ENCODE measurements at regions not wholly inside any gene's neighbourhood (a gene's known extent, or its start where the extent isn't known, plus 50 kb on each side); places are given as distances from the start of the nearest gene placed in this dataset.

GRCh38 chr4:58074382-58074781, 964.2 kb upstream of the IGFBP7 start:
- TF ChIP-seq EP300 (IDR thresholded peaks at IDR 0.05) (no peak), POLR2A (IDR thresholded peaks at IDR 0.05) (no peak)
- TF ChIP-seq, protein P1, sequence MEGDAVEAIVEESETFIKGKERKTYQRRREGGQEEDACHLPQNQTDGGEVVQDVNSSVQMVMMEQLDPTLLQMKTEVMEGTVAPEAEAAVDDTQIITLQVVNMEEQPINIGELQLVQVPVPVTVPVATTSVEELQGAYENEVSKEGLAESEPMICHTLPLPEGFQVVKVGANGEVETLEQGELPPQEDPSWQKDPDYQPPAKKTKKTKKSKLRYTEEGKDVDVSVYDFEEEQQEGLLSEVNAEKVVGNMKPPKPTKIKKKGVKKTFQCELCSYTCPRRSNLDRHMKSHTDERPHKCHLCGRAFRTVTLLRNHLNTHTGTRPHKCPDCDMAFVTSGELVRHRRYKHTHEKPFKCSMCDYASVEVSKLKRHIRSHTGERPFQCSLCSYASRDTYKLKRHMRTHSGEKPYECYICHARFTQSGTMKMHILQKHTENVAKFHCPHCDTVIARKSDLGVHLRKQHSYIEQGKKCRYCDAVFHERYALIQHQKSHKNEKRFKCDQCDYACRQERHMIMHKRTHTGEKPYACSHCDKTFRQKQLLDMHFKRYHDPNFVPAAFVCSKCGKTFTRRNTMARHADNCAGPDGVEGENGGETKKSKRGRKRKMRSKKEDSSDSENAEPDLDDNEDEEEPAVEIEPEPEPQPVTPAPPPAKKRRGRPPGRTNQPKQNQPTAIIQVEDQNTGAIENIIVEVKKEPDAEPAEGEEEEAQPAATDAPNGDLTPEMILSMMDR (IDR thresholded peaks at IDR 0.05): no peak
- no peaks in the 10 kb centered on the region for H3K36me3 ChIP-seq
- WGBS, 2 donors: 92 to 100% methylated on average over 1 of the region's 1 CpG
- no peaks in the 10 kb centered on the region for H3K4me1 ChIP-seq
- no peaks in the 10 kb centered on the region for H3K27me3 ChIP-seq
- no peaks in the 10 kb centered on the region for H3K9me3 ChIP-seq
- no peak overlapping the region for H3K4me3 ChIP-seq
- no peak for DNase-seq (ENCODE audit: low spot score in 2 of 2)
- H3K27ac ChIP-seq: no peak overlapping the region

DNA sequence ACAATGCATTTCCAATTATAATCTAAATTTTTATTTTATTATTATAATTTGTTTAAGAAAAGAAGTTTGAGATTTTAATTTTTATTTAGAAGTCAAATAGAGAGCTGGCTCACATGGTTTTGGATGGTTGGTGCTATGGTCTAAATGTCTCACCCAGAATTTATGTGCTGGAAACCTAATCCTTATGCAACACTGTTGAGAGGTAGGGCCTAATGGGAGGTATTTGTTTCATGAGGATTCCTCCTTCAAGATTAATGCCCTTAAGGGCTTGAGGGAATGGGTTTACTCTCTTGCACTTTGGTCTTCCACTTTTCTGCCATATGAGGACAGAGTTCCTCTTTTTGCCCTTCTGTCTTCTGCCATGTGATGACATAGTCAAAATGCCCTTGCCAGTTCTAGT, 960.5 kb upstream of the IGFBP7 start:
- TF ChIP-seq, protein P1 (IDR thresholded peaks at IDR 0.05): no peak
- TF ChIP-seq EP300 (IDR thresholded peaks at IDR 0.05): no peak
- Histone ChIP-seq H3K9me3 (no peaks in the 10 kb centered on the region), H3K4me3 (no peak overlapping the region), H3K36me3 (no peaks in the 10 kb centered on the region), H3K4me1 (no peaks in the 10 kb centered on the region), H3K27ac (no peak overlapping the region), H3K27me3 (no peaks in the 10 kb centered on the region)
- DNase-seq (ENCODE audit: low spot score in 2 of 2): no peak

DNA sequence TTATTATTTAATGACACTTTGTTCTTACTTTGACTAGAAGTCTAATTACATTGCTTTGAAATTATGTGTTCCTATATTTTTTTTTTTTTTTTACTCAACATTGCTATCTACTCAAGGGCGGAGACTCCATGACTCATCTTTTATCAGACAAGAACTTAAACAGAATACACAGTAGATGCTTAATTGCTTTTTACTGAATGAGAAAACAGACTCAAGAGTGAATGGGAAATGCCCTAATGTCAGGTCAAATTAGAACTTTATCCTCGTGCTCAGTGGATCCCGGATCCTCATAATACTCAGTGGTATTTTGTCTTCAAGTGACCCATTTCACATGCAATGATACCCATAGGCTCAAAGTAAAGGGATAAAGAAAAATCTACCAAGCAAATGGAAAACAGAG, 954.5 kb upstream of the IGFBP7 start:
- 72 to 78% methylated on average over 3 of the region's 3 CpGs for WGBS, 2 donors
- Histone ChIP-seq H3K9me3 (no peaks in the 10 kb centered on the region), H3K27me3 (no peaks in the 10 kb centered on the region), H3K4me1 (no peaks in the 10 kb centered on the region), H3K4me3 (no peak overlapping the region), H3K36me3 (no peaks in the 10 kb centered on the region), H3K27ac (no peak overlapping the region)
- DNase-seq (ENCODE audit: low spot score in 2 of 2): no peak
- no peak for TF ChIP-seq POLR2A (IDR thresholded peaks at IDR 0.05)

- Histone ChIP-seq H3K27ac (no peak overlapping the region), H3K4me1 (no peaks in the 10 kb centered on the region), H3K4me3 (no peak overlapping the region), H3K36me3 (no peaks in the 10 kb centered on the region), H3K27me3 (no peaks in the 10 kb centered on the region), H3K9me3 (no peaks in the 10 kb centered on the region)
- TF ChIP-seq, protein P1 (IDR thresholded peaks at IDR 0.05): no peak
- no peak for TF ChIP-seq EP300 (IDR thresholded peaks at IDR 0.05)
- TF ChIP-seq POLR2A (IDR thresholded peaks at IDR 0.05): no peak
- WGBS, 2 donors: 65 to 71% methylated on average over 6 of the region's 6 CpGs
- DNase-seq (ENCODE audit: low spot score in 2 of 2): no peak
Measured at GRCh38 chr4:58063404-58064160, 953.4 kb upstream of the IGFBP7 start.

DNA sequence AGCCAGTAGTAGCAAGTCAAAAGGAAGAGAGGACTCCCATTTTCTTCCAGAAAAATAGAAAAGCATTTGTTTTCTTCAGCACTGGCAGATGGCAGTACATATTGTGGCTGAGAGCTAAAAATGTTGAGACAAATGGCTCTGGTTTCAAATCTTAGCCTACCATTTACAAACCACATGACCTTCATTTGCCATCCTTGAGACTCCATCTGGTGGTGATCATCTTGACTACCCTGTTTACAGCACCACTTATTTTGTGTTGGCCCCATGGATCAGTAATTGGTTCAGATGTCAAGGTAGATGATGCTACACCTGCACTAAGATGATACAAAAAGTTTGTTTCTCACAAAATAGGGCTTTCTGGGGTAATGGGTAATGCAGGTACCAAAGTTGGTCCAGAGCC, 951.8 kb upstream of the IGFBP7 start:
- Histone ChIP-seq H3K4me3 (no peak overlapping the region), H3K9me3 (no peaks in the 10 kb centered on the region), H3K36me3 (no peaks in the 10 kb centered on the region), H3K27me3 (no peaks in the 10 kb centered on the region), H3K4me1 (no peaks in the 10 kb centered on the region), H3K27ac (no peak overlapping the region)
- no peak for TF ChIP-seq POLR2A (IDR thresholded peaks at IDR 0.05)
- TF ChIP-seq, protein P1 (IDR thresholded peaks at IDR 0.05): no peak
- TF ChIP-seq EP300 (IDR thresholded peaks at IDR 0.05): no peak
- DNase-seq (ENCODE audit: low spot score in 2 of 2): no peak

GRCh38 chr4:58050439-58050838, 940.3 kb upstream of the IGFBP7 start:
- Histone ChIP-seq H3K9me3 (no peaks in the 10 kb centered on the region), H3K27ac (no peak overlapping the region), H3K27me3 (no peaks in the 10 kb centered on the region), H3K4me3 (no peak overlapping the region), H3K36me3 (no peaks in the 10 kb centered on the region), H3K4me1 (no peaks in the 10 kb centered on the region)
- TF ChIP-seq POLR2A (IDR thresholded peaks at IDR 0.05): no peak
- TF ChIP-seq, protein P1 (IDR thresholded peaks at IDR 0.05): no peak
- TF ChIP-seq EP300 (IDR thresholded peaks at IDR 0.05): no peak
- 81 to 91% methylated on average over 4 of the region's 4 CpGs for WGBS, 2 donors
- no peak for DNase-seq (ENCODE audit: low spot score in 2 of 2)
